Body of pancreas (tissue), 4 donors: ENCODE measurements at regions not wholly inside any gene's neighbourhood (a gene's known extent, or its start where the extent isn't known, plus 50 kb on each side); places are given as distances from the start of the nearest gene placed in this dataset.

Source experiments
- ATAC-seq: fragments of 150-250 bp; one replicate; pipeline ENCODE4 v1.9.1; 2016
- DNase-seq, 4 donors: peaks; one replicate each; pipeline ENCODE4 v3.0.0-alpha.2; 2019
- H3K27ac ChIP-seq, 4 donors: fragments of 200-600 bp; sonication (generic); 1 replicate in 3 of 4; 2 replicates in 1 of 4; pipeline versions ENCODE4 v1.5.1 to v1.6.1; 2016 to 2019; ENCODE audit warnings: mild to moderate bottlenecking in 1 of 4, mixed read lengths in 1 of 4, moderate library complexity in 1 of 4
- H3K27me3 ChIP-seq, 2 donors: fragments of 200-600 bp; sonication (generic); one replicate each; pipeline ENCODE4 v1.6.0; 2016; ENCODE audit warnings: mild to moderate bottlenecking in 1 of 2
- H3K36me3 ChIP-seq, 2 donors: fragments of 200-600 bp; sonication (generic); replicated peaks in 1 of 2; 2 replicates each; pipeline ENCODE4 v1.5.1; 2016; ENCODE audit warnings: low read depth in 2 of 2; ENCODE audit not compliant: insufficient read depth in 1 of 2
- H3K4me1 ChIP-seq: fragments of 200-600 bp; sonication (generic); one replicate; pipeline ENCODE4 v1.6.0; 2016
- H3K4me3 ChIP-seq, 2 donors: fragments of 200-600 bp; sonication (generic); 1 replicate in 1 of 2; 2 replicates in 1 of 2; pipeline ENCODE4 v1.5.1; 2016 to 2019
- H3K9me3 ChIP-seq, 3 donors: fragments of 200-600 bp; sonication (generic); 1 replicate in 2 of 3; 2 replicates in 1 of 3; pipeline ENCODE4 v1.5.1; 2016
- POLR2A ChIP-seq, 3 donors: fragments of 450-650 bp; IDR thresholded peaks; one replicate each; pipeline ENCODE4 v1.6.1; 2016; ENCODE audit warnings: antibody characterized with exemption in 3 of 3, mild to moderate bottlenecking in 2 of 3
- WGBS, 2 donors: methylation state at CpG; one replicate each; pipeline ENCODE4 v1.1.5; 2017; 5-methylcytosine and 5-hydroxymethylcytosine counted together
- intact Hi-C: fragments of 100-400 bp; cut with DNase I; formaldehyde crosslinking; loops from one replicate; pipeline ENCODE4 v1.15.1; 2023
- TF ChIP-seq, protein P1 (sequence below), 7 experiments: fragments of 450-650 bp in 4 of 7; fragments of 200-600 bp in 3 of 7; sonication (generic) in 3 of 7; IDR thresholded peaks; one replicate each; pipeline ENCODE4 v1.5.1; 2016 to 2019; ENCODE audit warnings: antibody characterized with exemption in 7 of 7

DNA sequence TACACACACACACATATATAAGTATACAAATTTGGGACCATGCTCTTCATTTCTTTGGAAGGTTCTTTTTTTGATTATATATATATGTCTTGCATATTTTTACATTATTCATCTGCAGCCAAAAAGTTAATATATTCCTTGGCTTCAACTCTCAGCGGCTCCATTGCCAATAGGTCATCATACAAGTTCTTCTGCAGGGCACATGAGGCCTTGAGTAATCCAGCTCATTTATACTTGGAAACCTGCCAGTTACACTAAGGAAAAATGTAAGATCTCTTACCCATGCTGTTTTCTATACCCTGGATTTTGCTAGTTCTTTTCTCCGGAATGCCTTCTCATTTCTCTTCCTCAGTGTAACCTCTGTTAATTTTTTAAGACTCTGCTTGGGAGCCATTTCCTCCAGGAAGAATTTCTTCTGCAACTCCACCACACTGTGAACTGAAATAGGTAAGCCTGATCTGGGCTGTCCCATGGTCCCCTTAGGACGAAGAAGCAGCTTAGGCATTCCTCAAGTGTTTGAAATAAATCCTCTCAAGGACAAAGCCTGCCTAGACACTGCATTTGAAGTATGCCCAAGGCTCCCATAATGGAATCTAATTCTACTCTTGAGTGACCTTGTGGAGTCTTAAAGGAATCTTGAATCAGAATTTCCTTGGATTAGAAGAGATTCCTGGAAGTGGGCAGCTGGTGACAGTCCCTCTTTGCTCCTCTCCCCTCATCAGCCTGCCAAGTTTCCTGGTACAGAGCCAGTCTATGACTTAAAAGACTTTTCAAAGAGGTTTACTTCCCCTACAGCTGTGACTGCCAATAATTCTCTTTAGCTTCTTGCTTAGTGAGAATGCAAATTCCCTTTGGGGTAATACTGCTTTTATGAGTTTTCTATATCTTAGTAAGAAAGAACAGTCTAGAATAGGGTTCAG is 182.8 kb downstream of the C11orf87 start:
- H3K4me1 ChIP-seq: no peaks in the 10 kb centered on the region
- no peaks in the 10 kb centered on the region for H3K9me3 ChIP-seq
- no peaks in the 10 kb centered on the region for H3K27me3 ChIP-seq
- no peaks in the 10 kb centered on the region for H3K36me3 ChIP-seq
- TF ChIP-seq POLR2A (IDR thresholded peaks at IDR 0.05): no peak
- TF ChIP-seq, protein P1, sequence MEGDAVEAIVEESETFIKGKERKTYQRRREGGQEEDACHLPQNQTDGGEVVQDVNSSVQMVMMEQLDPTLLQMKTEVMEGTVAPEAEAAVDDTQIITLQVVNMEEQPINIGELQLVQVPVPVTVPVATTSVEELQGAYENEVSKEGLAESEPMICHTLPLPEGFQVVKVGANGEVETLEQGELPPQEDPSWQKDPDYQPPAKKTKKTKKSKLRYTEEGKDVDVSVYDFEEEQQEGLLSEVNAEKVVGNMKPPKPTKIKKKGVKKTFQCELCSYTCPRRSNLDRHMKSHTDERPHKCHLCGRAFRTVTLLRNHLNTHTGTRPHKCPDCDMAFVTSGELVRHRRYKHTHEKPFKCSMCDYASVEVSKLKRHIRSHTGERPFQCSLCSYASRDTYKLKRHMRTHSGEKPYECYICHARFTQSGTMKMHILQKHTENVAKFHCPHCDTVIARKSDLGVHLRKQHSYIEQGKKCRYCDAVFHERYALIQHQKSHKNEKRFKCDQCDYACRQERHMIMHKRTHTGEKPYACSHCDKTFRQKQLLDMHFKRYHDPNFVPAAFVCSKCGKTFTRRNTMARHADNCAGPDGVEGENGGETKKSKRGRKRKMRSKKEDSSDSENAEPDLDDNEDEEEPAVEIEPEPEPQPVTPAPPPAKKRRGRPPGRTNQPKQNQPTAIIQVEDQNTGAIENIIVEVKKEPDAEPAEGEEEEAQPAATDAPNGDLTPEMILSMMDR (IDR thresholded peaks at IDR 0.05): no peak
- ATAC-seq (no peak), DNase-seq (no peak)
- WGBS, 2 donors: 65 to 71% methylated on average over 3 of the region's 3 CpGs
- H3K4me3 ChIP-seq: no peak overlapping the region
- intact Hi-C loops: no loop called here
- no peak overlapping the region for H3K27ac ChIP-seq

GRCh38 chr11:109606256-109606655 is 184.3 kb downstream of the C11orf87 start:
- Histone ChIP-seq H3K27ac (no peak overlapping the region), H3K9me3 (no peaks in the 10 kb centered on the region), H3K27me3 (no peaks in the 10 kb centered on the region), H3K36me3 (no peaks in the 10 kb centered on the region), H3K4me3 (no peak overlapping the region), H3K4me1 (no peaks in the 10 kb centered on the region)
- 32 to 39% methylated on average over 1 of the region's 1 CpG for WGBS, 2 donors
- no peak for TF ChIP-seq POLR2A (IDR thresholded peaks at IDR 0.05)
- TF ChIP-seq, protein P1 (IDR thresholded peaks at IDR 0.05): no peak
- no peak for ATAC-seq
- intact Hi-C loops: no loop called here
- DNase-seq: no peak

- Histone ChIP-seq H3K4me3 (no peak overlapping the region), H3K4me1 (no peaks in the 10 kb centered on the region), H3K36me3 (no peaks in the 10 kb centered on the region), H3K9me3 (no peaks in the 10 kb centered on the region), H3K27ac (no peak overlapping the region), H3K27me3 (no peaks in the 10 kb centered on the region)
- intact Hi-C loops: no loop called here
- WGBS, 2 donors: 45 to 63% methylated on average over 1 of the region's 1 CpG
- TF ChIP-seq, protein P1 (IDR thresholded peaks at IDR 0.05): no peak
- TF ChIP-seq POLR2A (IDR thresholded peaks at IDR 0.05): no peak
- DNase-seq (no peak), ATAC-seq (no peak)
Measured at GRCh38 chr11:109609454-109610185, 187.6 kb downstream of the C11orf87 start.

DNA sequence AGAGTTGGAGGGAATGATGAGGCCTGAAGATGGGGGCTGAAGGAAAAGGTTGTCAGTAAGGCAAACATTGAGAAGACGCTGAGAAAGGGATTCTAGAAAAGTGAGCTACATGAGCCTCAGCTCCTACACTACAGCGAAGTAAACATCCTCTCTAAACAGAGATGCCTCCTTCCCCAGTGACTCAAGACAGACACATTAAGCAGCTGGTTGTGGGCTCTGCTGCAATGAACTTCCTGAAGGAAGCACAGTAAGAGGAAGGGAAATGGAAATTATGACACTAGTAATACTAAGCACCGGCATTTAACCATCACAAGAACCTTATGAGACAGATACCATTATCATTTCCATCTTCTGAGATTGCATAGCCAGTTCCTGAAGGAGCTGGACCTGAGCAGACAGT is 190.5 kb downstream of the C11orf87 start:
- H3K36me3 ChIP-seq: no peaks in the 10 kb centered on the region
- H3K4me3 ChIP-seq: no peak overlapping the region
- H3K4me1 ChIP-seq: no peaks in the 10 kb centered on the region
- H3K9me3 ChIP-seq: no peaks in the 10 kb centered on the region
- 59 to 60% methylated on average over 3 of the region's 3 CpGs for WGBS, 2 donors
- ATAC-seq: no peak
- TF ChIP-seq, protein P1 (IDR thresholded peaks at IDR 0.05): no peak
- TF ChIP-seq POLR2A (IDR thresholded peaks at IDR 0.05): no peak
- no peak for DNase-seq
- intact Hi-C loops: no loop called here
- H3K27ac ChIP-seq: no peak overlapping the region
- no peaks in the 10 kb centered on the region for H3K27me3 ChIP-seq
